Lung (tissue), 11 donors: ENCODE measurements at regions not wholly inside any gene's neighbourhood (a gene's known extent, or its start where the extent isn't known, plus 50 kb on each side); places are given as distances from the start of the nearest gene placed in this dataset.

Source experiments
- ATAC-seq: fragments of 200-7000 bp; cut with Tn5 transposase; one replicate; pipeline ENCODE4 v1.9.1; 2020; ENCODE audit warnings: moderate number of reproducible peaks; ENCODE audit not compliant: insufficient read depth, low FRiP score
- DNase-seq, 3 donors: peaks; one replicate each; pipeline ENCODE4 v3.0.0-alpha.2; 2013 to 2017
- H3K27ac ChIP-seq, 2 donors: one replicate each; pipeline ENCODE4 v1.5.1; 2013; ENCODE audit warnings: mild to moderate bottlenecking in 2 of 2, moderate library complexity in 2 of 2, control low read depth in 1 of 2, inconsistent platforms in 1 of 2, low read depth in 1 of 2, low read length in 1 of 2
- H3K27me3 ChIP-seq, 3 donors: one replicate each; pipeline ENCODE4 v1.5.1; 2013; ENCODE audit warnings: low read length in 2 of 3; ENCODE audit not compliant: control insufficient read depth in 3 of 3, insufficient read depth in 3 of 3
- H3K36me3 ChIP-seq, 4 donors: one replicate each; pipeline ENCODE4 v1.5.1; 2013; ENCODE audit warnings: low read length in 4 of 4, mild to moderate bottlenecking in 1 of 4, moderate library complexity in 1 of 4; ENCODE audit not compliant: control insufficient read depth in 4 of 4, insufficient read depth in 4 of 4
- H3K4me1 ChIP-seq, 5 donors: one replicate each; pipeline ENCODE4 v1.5.1; 2013; ENCODE audit warnings: low read length in 5 of 5, mild to moderate bottlenecking in 2 of 5, moderate library complexity in 1 of 5; ENCODE audit not compliant: control insufficient read depth in 5 of 5, insufficient read depth in 5 of 5
- H3K4me3 ChIP-seq: one replicate; pipeline ENCODE4 v1.5.1; 2013; ENCODE audit warnings: mild to moderate bottlenecking, control low read depth, moderate library complexity
- H3K9ac ChIP-seq, 2 donors: one replicate each; pipeline ENCODE4 v1.5.1; 2013; ENCODE audit warnings: low read length in 2 of 2, control low read depth in 1 of 2; ENCODE audit not compliant: insufficient read depth in 1 of 2
- H3K9me3 ChIP-seq, 4 donors: one replicate each; pipeline ENCODE4 v1.5.1; 2013; ENCODE audit warnings: low read length in 3 of 4, mild to moderate bottlenecking in 1 of 4, moderate library complexity in 1 of 4; ENCODE audit not compliant: control insufficient read depth in 4 of 4, insufficient read depth in 3 of 4
- WGBS, 2 donors: extraction: QIAGEN DNeasy Blood & Tissue Kit; methylation state at CpG; one replicate each; pipeline ENCODE4 v1.1.7; 2013; 5-methylcytosine and 5-hydroxymethylcytosine counted together
- TF ChIP-seq, protein P1 (sequence below): IDR thresholded peaks from 2 replicates; pipeline ENCODE4 v1.5.1; 2012; ENCODE audit warnings: mild to moderate bottlenecking; ENCODE audit errors: control extremely low read depth, extremely low read depth
- donor health status: control.
- donor health status: control.
- donor health status: Bipolar disorder and iron deficiency.
- donor health status: healthy.
- donor health status: DM: yes; HTN: yes; CAD: no.

GRCh38 chr5:85910335-85910734 lies 707.4 kb upstream of the COX7C start:
- H3K4me1 ChIP-seq: no peaks in the 10 kb centered on the region
- H3K9me3 ChIP-seq: peaks cover 0 to 3% (median 0%) of the 10 kb centered on the region in 4 donors
- TF ChIP-seq, protein P1, sequence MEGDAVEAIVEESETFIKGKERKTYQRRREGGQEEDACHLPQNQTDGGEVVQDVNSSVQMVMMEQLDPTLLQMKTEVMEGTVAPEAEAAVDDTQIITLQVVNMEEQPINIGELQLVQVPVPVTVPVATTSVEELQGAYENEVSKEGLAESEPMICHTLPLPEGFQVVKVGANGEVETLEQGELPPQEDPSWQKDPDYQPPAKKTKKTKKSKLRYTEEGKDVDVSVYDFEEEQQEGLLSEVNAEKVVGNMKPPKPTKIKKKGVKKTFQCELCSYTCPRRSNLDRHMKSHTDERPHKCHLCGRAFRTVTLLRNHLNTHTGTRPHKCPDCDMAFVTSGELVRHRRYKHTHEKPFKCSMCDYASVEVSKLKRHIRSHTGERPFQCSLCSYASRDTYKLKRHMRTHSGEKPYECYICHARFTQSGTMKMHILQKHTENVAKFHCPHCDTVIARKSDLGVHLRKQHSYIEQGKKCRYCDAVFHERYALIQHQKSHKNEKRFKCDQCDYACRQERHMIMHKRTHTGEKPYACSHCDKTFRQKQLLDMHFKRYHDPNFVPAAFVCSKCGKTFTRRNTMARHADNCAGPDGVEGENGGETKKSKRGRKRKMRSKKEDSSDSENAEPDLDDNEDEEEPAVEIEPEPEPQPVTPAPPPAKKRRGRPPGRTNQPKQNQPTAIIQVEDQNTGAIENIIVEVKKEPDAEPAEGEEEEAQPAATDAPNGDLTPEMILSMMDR: no peak
- H3K27ac ChIP-seq: no peak overlapping the region
- no peaks in the 10 kb centered on the region for H3K27me3 ChIP-seq
- no peak overlapping the region for H3K4me3 ChIP-seq
- WGBS, 2 donors: 95% methylated on average over 2 of the region's 2 CpGs
- no peaks in the 10 kb centered on the region for H3K36me3 ChIP-seq
- no peak overlapping the region for H3K9ac ChIP-seq
- no peak for ATAC-seq
- DNase-seq: no peak

- WGBS, 2 donors: 80 to 82% methylated on average over 4 of the region's 4 CpGs
- Histone ChIP-seq H3K4me3 (no peak overlapping the region), H3K9me3 (peaks cover 0 to 10% (median 1%) of the 10 kb centered on the region in 4 donors), H3K27me3 (no peaks in the 10 kb centered on the region), H3K36me3 (no peaks in the 10 kb centered on the region), H3K4me1 (no peaks in the 10 kb centered on the region), H3K27ac (no peak overlapping the region), H3K9ac (no peak overlapping the region)
- no peak for ATAC-seq
- TF ChIP-seq, protein P1: no peak
- DNase-seq: no peak
Observed at GRCh38 chr5:85920984-85921383, 696.8 kb upstream of the COX7C start.

GRCh38 chr5:85921590-85921989 lies 696.2 kb upstream of the COX7C start:
- Histone ChIP-seq H3K4me3 (no peak overlapping the region), H3K36me3 (no peaks in the 10 kb centered on the region), H3K27ac (no peak overlapping the region), H3K4me1 (no peaks in the 10 kb centered on the region), H3K9ac (no peak overlapping the region), H3K27me3 (no peaks in the 10 kb centered on the region), H3K9me3 (peaks cover 0 to 10% (median 2%) of the 10 kb centered on the region in 4 donors)
- 36 to 77% methylated on average over 2 of the region's 2 CpGs for WGBS, 2 donors
- DNase-seq (no peak), ATAC-seq (no peak)
- TF ChIP-seq, protein P1: no peak

DNA sequence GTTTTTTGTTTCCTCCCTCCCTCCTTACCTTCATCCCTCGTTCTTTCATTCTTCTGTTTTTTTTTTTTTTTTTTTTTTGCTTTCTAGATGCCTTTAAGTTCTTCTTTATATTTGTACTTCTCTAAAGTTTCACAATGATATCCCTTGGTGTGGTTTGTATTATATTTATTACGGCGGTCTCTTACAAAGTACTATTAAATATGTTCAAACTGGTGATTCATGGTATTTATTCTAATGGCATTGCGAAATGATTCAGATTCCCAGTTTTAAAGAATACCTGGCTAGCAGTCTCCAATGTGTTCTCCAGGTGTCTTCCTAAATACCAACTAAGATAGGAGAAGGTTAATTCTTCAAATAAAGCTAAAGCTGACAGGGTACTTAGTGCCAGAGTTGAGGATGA lies 690.1 kb upstream of the COX7C start:
- DNase-seq: no peak
- Histone ChIP-seq H3K27ac (no peak overlapping the region), H3K36me3 (no peaks in the 10 kb centered on the region), H3K9ac (no peak overlapping the region), H3K4me3 (no peak overlapping the region), H3K27me3 (no peaks in the 10 kb centered on the region), H3K4me1 (no peaks in the 10 kb centered on the region), H3K9me3 (peaks cover 0 to 4% (median 1%) of the 10 kb centered on the region in 4 donors)
- 88 to 90% methylated on average over 4 of the region's 4 CpGs for WGBS, 2 donors
- TF ChIP-seq, protein P1: no peak
- ATAC-seq: no peak
